ENCODE measurements at regions not wholly inside any gene's neighbourhood (a gene's known extent, or its start where the extent isn't known, plus 50 kb on each side); places are given as distances from the start of the nearest gene placed in this dataset.

DNA sequence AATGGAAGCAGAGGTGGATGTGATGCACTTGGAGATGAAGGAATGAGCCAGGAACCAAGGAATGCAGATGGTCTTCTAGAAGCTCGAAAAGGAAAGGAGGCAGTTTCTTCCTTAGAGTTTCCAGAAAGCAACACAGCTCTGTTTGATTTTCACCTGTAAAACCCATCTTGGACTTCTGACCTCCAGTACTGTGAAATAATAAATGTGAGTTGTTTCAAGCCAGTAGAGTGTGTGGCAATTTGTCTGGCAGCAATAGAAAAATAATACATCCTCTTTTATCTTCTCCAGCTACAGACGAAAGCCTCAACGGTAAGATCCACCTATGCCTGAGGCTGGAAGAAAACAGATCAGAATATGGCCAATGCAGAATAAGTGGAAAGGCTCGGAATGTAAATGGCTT is 199.7 kb downstream of the HINT1 start:
- TF ChIP-seq, protein P1, sequence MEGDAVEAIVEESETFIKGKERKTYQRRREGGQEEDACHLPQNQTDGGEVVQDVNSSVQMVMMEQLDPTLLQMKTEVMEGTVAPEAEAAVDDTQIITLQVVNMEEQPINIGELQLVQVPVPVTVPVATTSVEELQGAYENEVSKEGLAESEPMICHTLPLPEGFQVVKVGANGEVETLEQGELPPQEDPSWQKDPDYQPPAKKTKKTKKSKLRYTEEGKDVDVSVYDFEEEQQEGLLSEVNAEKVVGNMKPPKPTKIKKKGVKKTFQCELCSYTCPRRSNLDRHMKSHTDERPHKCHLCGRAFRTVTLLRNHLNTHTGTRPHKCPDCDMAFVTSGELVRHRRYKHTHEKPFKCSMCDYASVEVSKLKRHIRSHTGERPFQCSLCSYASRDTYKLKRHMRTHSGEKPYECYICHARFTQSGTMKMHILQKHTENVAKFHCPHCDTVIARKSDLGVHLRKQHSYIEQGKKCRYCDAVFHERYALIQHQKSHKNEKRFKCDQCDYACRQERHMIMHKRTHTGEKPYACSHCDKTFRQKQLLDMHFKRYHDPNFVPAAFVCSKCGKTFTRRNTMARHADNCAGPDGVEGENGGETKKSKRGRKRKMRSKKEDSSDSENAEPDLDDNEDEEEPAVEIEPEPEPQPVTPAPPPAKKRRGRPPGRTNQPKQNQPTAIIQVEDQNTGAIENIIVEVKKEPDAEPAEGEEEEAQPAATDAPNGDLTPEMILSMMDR (conservative IDR thresholded peaks at IDR 0.05) = no peak
- no peak for TF ChIP-seq ZFX (IDR thresholded peaks at IDR 0.05)
